ENCODE measurements at regions not wholly inside any gene's neighbourhood (a gene's known extent, or its start where the extent isn't known, plus 50 kb on each side); places are given as distances from the start of the nearest gene placed in this dataset.
A peak's percentile ranks its signal among the peaks of the same experiment; 100 is the strongest.

- DNase-seq: no peak
Observed at GRCh38 chr6:56863366-56863765, 91.5 kb upstream of the BEND6 start.

- no peak for DNase-seq
Observed at GRCh38 chr6:56862415-56863175, 92.3 kb upstream of the BEND6 start.

GRCh38 chr6:56860475-56860874 is 94.4 kb upstream of the BEND6 start:
- DNase-seq: no peak

DNA sequence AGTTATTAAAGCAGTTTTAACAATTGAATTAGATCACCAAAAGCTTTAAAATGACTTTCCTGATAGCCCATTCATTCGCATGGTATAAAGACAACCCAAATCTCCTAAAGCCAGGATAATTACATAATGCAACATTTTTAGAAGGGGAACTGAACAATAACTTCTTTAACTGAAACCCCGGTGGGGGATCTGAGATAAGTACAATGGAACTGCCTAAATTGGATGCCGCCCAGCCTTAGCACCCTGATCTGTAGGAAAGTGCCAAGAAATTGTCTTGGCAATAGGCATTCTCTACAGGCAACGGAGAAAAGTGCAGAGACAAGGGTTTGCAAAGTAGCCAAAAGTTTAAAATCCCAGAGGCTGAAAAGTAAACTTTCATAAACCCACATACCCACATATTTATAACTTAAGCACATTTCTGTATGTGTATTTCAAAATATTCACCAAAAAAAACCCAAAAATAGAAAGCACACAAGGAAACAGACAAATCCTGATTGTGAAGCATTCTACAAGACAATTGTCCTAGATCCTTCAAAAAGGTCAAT is 98.8 kb upstream of the BEND6 start:
- DNase-seq: no peak

DNA sequence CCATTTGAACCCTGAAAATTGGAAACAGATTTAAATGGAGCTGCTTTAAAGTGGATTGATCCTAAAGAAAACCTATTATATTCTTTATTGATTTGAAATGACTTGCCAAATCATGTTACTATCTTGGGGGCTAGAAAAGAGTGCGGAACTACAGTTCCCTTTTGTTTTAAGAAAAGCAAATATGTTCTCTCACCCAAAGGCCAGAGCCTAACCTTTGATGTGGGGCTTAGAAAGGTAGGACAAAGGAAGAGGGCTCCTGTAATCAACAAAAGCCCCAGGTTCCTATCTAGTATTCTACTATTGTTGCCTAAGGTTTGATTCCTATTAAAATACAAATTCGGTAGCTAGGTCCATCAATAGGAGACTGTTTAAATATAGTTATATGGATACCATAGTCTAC is 100.8 kb upstream of the BEND6 start:
- DNase-seq: no peak

DNA sequence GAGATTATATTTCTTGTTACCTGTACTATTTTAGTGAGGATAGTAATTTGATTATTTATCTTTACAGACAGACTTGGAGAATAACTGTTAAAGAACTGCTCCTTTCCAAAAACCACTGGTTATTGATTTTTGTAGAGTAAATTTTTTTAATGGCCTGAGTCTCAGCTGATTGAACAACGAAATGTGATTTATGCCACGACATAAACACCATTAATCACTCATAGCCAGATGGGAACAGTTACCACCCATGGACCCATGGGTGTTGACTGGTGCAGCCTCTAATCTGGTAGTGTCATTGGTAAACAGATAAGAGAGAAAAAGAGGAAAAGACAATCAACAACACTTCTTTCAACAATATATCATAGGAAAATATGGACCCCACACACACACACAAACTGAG is 101.4 kb upstream of the BEND6 start:
- DNase-seq: no peak

GRCh38 chr6:56852260-56853010 is 102.5 kb upstream of the BEND6 start:
- DNase-seq: no peak

DNA sequence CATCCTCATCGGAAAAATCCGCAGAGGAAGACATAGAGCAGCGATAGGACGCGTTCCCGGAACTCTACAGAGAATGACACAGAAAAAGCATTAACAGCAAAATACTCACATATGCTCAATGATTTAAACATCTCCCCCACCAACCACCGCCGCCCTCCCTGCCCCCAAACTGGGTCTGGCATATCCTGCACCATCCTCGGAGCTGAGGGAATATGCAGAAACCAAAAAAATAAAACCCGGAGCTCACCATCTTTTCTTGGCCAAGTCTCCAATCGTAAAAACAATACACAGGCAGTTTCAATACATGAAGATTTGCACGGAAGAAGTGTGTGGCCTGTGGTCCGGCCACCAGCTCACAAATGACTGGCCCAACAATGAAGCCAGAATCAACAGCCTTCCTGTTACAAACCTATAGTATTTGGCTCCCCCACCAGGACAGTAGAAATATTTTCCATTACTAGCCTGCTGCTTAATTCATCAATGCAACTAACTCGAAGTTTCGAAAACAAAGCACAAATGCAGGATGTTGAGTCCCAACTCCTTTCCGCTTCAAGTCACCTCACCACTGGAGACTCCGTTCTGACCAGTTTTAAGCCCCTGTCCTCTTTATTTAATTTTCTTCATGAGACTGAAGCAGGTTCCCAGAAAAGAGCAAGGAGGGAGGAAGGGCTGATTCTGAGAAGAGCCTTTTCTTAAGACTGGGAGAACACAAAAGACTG is 103.2 kb upstream of the BEND6 start:
- peak; percentile 62 for DNase-seq

- peak; percentile 42 for DNase-seq
Observed at GRCh38 chr6:56851074-56851473, 103.8 kb upstream of the BEND6 start.

- DNase-seq: no peak
Observed at GRCh38 chr6:56850626-56851025, 104.3 kb upstream of the BEND6 start.

- peak; percentile 30 for DNase-seq
Observed at GRCh38 chr6:56849896-56850295, 105.0 kb upstream of the BEND6 start.

- no peak for DNase-seq
Observed at GRCh38 chr6:56848105-56848504, 106.8 kb upstream of the BEND6 start.

DNA sequence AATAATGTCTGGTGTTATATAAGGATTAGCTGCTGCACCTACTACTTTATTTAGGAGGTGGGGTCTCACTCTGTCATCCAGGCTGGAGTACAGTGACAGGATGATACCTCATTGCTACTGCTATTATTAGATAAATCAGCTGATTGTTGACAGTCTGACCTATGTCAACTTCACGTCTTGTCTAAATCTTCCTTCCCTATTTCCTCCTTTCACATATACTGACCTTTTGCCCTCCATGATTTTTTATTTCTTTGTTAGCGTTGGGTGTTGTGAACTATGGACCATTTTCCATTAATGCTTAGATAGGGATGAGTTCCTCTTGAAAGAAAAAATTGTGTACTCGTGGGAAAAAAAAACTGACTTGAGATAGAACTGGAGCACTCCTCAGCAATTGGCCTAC is 109.9 kb upstream of the BEND6 start:
- no peak for DNase-seq

DNA sequence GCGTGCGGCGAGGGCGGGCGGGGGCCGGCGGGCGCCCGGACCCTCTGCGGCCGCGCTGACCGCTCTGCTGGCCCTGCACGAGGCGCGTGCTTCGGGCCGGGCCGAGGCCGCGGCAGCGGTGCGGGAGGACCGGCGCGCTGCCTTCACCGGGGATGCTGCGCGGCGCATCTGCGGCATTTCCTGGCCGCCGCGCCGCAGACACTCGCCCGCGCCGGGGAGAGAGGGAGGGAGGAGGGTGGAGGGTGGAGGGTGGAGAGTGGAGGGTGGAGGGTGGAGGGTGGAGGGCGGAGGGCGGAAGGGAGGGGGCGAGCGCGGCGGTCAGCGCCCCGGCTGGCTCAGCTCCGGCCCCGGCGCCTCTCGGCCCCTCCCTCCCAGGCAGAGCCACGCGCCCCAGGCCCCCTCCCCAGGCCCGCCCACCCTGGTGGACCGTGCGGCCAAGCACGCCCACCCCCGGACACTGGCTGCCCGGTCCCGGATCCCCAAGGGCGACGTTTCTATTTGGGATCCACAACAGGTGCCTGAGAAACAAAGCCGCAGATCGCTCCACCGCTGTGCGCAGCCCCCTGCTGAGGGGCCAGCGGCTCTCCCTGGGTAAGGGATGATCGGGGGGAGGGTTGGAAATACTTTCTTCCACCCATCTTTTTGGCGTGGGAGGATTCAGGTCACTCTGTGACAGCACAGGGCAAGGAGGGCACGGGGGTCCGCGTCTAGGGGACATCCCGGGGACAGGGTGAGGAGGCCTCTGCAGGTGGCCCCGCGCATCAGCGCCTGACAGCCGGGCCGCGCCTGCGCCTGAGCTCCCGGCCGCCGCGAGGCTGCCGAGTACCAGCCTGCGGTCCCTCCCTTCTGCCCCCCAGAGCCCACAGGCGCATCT is 111.2 kb upstream of the BEND6 start:
- DNase-seq: peak; percentile 68

- DNase-seq: peak; percentile 46
Observed at GRCh38 chr6:56842686-56843475, 112.0 kb upstream of the BEND6 start.

DNA sequence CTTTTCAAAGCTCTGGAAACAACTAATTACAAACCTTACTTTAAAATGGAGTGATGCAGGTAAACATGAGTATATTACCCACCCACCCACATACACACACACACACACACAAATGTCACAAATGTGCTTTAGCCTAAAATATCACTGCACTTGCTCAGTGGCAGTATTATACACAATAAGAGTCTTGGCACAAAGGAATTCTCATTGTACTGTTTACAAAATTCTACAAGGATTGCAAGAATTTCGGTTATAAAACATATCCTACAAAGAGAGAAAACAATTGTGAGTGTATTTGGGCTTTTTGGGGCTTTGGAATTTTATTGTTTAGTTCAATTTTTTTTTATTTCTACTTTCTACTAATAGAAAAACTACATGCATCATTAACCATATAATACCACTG is 113.2 kb upstream of the BEND6 start:
- DNase-seq: no peak

DNA sequence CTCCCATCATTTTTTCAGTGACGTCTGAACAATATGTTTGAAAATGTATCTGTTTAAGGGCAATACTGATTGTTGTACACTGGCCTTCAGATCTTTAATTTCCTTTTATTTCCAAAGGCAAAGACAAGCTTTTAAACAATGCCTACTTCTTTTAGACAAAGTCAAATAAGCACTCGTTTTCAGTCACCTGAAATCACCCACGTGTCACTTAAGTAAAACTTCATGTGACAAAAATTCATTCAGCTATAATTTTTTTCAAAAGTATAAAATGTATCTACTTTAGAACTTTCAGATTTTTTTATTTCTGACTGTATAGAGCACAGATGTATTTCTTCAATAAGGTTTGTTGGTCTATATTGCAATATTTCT is 113.5 kb upstream of the BEND6 start:
- no peak for DNase-seq

GRCh38 chr6:56840467-56841380 is 114.2 kb upstream of the BEND6 start:
- DNase-seq: no peak

- DNase-seq: no peak
Observed at GRCh38 chr6:56839533-56840183, 115.2 kb upstream of the BEND6 start.

DNA sequence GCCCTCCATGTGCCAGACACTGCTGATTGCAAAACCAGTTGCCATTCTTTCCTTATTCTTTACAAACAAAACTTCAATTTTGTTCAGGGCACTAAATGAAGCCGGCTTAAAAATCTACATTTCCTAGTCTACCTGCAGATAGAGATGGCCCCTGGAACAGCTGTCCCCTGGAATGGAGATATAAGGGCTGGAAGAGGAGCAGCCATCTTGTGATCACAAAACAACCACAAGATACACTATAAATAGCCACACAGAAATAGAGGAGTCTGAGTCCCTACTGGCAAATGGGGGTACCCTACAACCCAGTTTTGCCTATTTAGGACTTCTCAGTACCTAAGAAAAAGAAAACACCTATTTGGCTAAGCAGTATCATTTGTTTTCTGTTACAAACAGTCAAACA is 115.9 kb upstream of the BEND6 start:
- DNase-seq: no peak
